ENCODE measurements at regions not wholly inside any gene's neighbourhood (a gene's known extent, or its start where the extent isn't known, plus 50 kb on each side); places are given as distances from the start of the nearest gene placed in this dataset.

GRCh38 chr15:45743426-45744235 lies 108.8 kb downstream of the SQOR start:
- FAIRE-seq (no peak), DNase-seq (ENCODE audit: insufficient read length, low spot score) (no peak)
- TF ChIP-seq POU2F2 (IDR thresholded peaks at IDR 0.05; ENCODE audit: low read depth, low read length): no peak
- no peak for TF ChIP-seq SPI1 (IDR thresholded peaks at IDR 0.05; ENCODE audit: low read depth, low read length)
- TF ChIP-seq POLR2AphosphoS5 (IDR thresholded peaks at IDR 0.05; ENCODE audit: low read depth, low read length): no peak
- no peak for TF ChIP-seq PAX5 (IDR thresholded peaks at IDR 0.05; ENCODE audit: insufficient read depth, low read length, severe bottlenecking)
- no peak for TF ChIP-seq TAF1 (IDR thresholded peaks at IDR 0.05; ENCODE audit: low read depth, low read length)
- TF ChIP-seq POLR2A (IDR thresholded peaks at IDR 0.05; ENCODE audit: low read depth, low read length): no peak

- TF ChIP-seq PAX5 (IDR thresholded peaks at IDR 0.05; ENCODE audit: insufficient read depth, low read length, severe bottlenecking) (no peak), POLR2A (IDR thresholded peaks at IDR 0.05; ENCODE audit: low read depth, low read length) (no peak), POLR2AphosphoS5 (IDR thresholded peaks at IDR 0.05; ENCODE audit: low read depth, low read length) (no peak), TAF1 (IDR thresholded peaks at IDR 0.05; ENCODE audit: low read depth, low read length) (no peak), POU2F2 (IDR thresholded peaks at IDR 0.05; ENCODE audit: low read depth, low read length) (no peak), SPI1 (IDR thresholded peaks at IDR 0.05; ENCODE audit: low read depth, low read length) (no peak)
- FAIRE-seq: no peak
- no peak for DNase-seq (ENCODE audit: insufficient read length, low spot score)
These were observed 109.4 kb downstream of the SQOR start for GRCh38 chr15:45744236-45744589.

DNA sequence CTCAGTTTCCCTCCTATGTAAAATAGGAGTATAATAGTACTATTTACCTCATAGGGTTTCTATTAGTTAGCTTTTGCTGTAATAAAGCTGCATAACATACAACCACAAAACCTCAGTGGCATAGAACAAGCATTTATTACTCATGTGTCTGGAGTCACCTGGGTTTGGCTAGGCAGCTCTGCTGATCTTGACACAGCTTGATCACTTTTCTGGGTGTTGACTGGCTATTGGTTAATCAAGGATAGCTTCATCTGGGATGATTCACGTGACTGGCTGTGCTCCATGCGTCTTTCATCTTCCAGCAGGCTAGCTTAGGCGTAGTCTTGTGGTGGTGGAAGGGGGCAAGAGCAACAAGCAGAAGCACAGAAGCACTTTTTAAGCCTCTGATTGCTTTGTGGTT lies 112.6 kb downstream of the SQOR start:
- TF ChIP-seq PAX5 (IDR thresholded peaks at IDR 0.05; ENCODE audit: insufficient read depth, low read length, severe bottlenecking) (no peak), POU2F2 (IDR thresholded peaks at IDR 0.05; ENCODE audit: low read depth, low read length) (no peak), TAF1 (IDR thresholded peaks at IDR 0.05; ENCODE audit: low read depth, low read length) (no peak), SPI1 (IDR thresholded peaks at IDR 0.05; ENCODE audit: low read depth, low read length) (no peak), POLR2AphosphoS5 (IDR thresholded peaks at IDR 0.05; ENCODE audit: low read depth, low read length) (no peak), POLR2A (IDR thresholded peaks at IDR 0.05; ENCODE audit: low read depth, low read length) (no peak)
- FAIRE-seq (no peak), DNase-seq (ENCODE audit: insufficient read length, low spot score) (no peak)

GRCh38 chr15:45751629-45752028 lies 116.8 kb downstream of the SQOR start:
- FAIRE-seq (no peak), DNase-seq (ENCODE audit: insufficient read length, low spot score) (no peak)
- TF ChIP-seq SPI1 (IDR thresholded peaks at IDR 0.05; ENCODE audit: low read depth, low read length) (no peak), POLR2A (IDR thresholded peaks at IDR 0.05; ENCODE audit: low read depth, low read length) (no peak), TAF1 (IDR thresholded peaks at IDR 0.05; ENCODE audit: low read depth, low read length) (no peak), POU2F2 (IDR thresholded peaks at IDR 0.05; ENCODE audit: low read depth, low read length) (no peak), PAX5 (IDR thresholded peaks at IDR 0.05; ENCODE audit: insufficient read depth, low read length, severe bottlenecking) (no peak), POLR2AphosphoS5 (IDR thresholded peaks at IDR 0.05; ENCODE audit: low read depth, low read length) (no peak)

- TF ChIP-seq TAF1 (IDR thresholded peaks at IDR 0.05; ENCODE audit: low read depth, low read length) (no peak), POLR2A (IDR thresholded peaks at IDR 0.05; ENCODE audit: low read depth, low read length) (no peak), POU2F2 (IDR thresholded peaks at IDR 0.05; ENCODE audit: low read depth, low read length) (no peak), POLR2AphosphoS5 (IDR thresholded peaks at IDR 0.05; ENCODE audit: low read depth, low read length) (no peak), PAX5 (IDR thresholded peaks at IDR 0.05; ENCODE audit: insufficient read depth, low read length, severe bottlenecking) (no peak), SPI1 (IDR thresholded peaks at IDR 0.05; ENCODE audit: low read depth, low read length) (no peak)
- FAIRE-seq (no peak), DNase-seq (ENCODE audit: insufficient read length, low spot score) (no peak)
These were observed 125.1 kb downstream of the SQOR start for GRCh38 chr15:45759936-45760335.

GRCh38 chr15:45762726-45763125 lies 127.9 kb downstream of the SQOR start:
- FAIRE-seq (no peak), DNase-seq (ENCODE audit: insufficient read length, low spot score) (no peak)
- TF ChIP-seq SPI1 (IDR thresholded peaks at IDR 0.05; ENCODE audit: low read depth, low read length): no peak
- TF ChIP-seq PAX5 (IDR thresholded peaks at IDR 0.05; ENCODE audit: insufficient read depth, low read length, severe bottlenecking): no peak
- TF ChIP-seq POLR2AphosphoS5 (IDR thresholded peaks at IDR 0.05; ENCODE audit: low read depth, low read length): no peak
- no peak for TF ChIP-seq TAF1 (IDR thresholded peaks at IDR 0.05; ENCODE audit: low read depth, low read length)
- no peak for TF ChIP-seq POU2F2 (IDR thresholded peaks at IDR 0.05; ENCODE audit: low read depth, low read length)
- TF ChIP-seq POLR2A (IDR thresholded peaks at IDR 0.05; ENCODE audit: low read depth, low read length): no peak

DNA sequence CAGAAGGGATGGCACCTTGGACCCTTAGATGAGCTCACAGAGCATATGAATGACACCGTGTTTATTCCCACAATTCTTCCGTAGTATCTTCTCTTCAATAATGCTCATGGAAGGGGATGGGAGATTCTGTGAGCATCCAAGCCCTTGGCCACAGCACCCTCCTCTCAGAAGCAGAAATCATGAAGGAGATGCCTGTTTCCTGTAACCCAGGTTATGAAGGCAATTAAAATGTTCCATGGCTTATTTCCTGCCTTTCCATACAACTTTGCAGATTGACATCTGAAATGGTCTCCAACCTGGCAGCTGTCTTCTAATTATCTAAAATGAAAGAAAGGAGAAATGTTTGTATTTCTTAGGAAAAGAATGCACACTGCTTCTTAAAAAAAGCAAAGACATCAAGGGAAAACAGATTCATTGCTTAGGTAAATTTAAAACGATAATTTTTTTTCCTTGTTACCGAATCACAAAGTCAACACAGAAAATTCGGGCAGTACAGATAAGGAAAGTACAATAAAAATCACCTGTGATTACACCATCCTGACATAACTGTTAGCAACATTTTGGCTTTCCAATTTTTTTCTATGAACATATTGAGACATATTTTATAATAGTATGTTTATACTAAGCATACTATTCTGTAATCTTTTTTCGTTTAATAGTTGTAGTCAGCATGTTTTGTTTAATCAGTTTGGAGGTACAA lies 128.5 kb downstream of the SQOR start:
- no peak for TF ChIP-seq TAF1 (IDR thresholded peaks at IDR 0.05; ENCODE audit: low read depth, low read length)
- TF ChIP-seq POU2F2 (IDR thresholded peaks at IDR 0.05; ENCODE audit: low read depth, low read length): no peak
- TF ChIP-seq PAX5 (IDR thresholded peaks at IDR 0.05; ENCODE audit: insufficient read depth, low read length, severe bottlenecking): no peak
- no peak for TF ChIP-seq POLR2AphosphoS5 (IDR thresholded peaks at IDR 0.05; ENCODE audit: low read depth, low read length)
- no peak for TF ChIP-seq SPI1 (IDR thresholded peaks at IDR 0.05; ENCODE audit: low read depth, low read length)
- no peak for TF ChIP-seq POLR2A (IDR thresholded peaks at IDR 0.05; ENCODE audit: low read depth, low read length)
- FAIRE-seq (no peak), DNase-seq (ENCODE audit: insufficient read length, low spot score) (no peak)

- TF ChIP-seq SPI1 (IDR thresholded peaks at IDR 0.05; ENCODE audit: low read depth, low read length) (no peak), POLR2AphosphoS5 (IDR thresholded peaks at IDR 0.05; ENCODE audit: low read depth, low read length) (no peak)
- DNase-seq (ENCODE audit: insufficient read length, low spot score) (no peak), FAIRE-seq (no peak)
These were observed 138.3 kb downstream of the SQOR start for GRCh38 chr15:45773149-45773548.

GRCh38 chr15:45776772-45777171 lies 141.9 kb downstream of the SQOR start:
- FAIRE-seq (no peak), DNase-seq (ENCODE audit: insufficient read length, low spot score) (no peak)
- no peak for TF ChIP-seq POU2F2 (IDR thresholded peaks at IDR 0.05; ENCODE audit: low read depth, low read length)
- no peak for TF ChIP-seq POLR2A (IDR thresholded peaks at IDR 0.05; ENCODE audit: low read depth, low read length)
- TF ChIP-seq POLR2AphosphoS5 (IDR thresholded peaks at IDR 0.05; ENCODE audit: low read depth, low read length): no peak
- TF ChIP-seq PAX5 (IDR thresholded peaks at IDR 0.05; ENCODE audit: insufficient read depth, low read length, severe bottlenecking): no peak
- no peak for TF ChIP-seq TAF1 (IDR thresholded peaks at IDR 0.05; ENCODE audit: low read depth, low read length)
- no peak for TF ChIP-seq SPI1 (IDR thresholded peaks at IDR 0.05; ENCODE audit: low read depth, low read length)
